UCSD-AML1 (cell line): ENCODE measurements at regions not wholly inside any gene's neighbourhood (a gene's known extent, or its start where the extent isn't known, plus 50 kb on each side); places are given as distances from the start of the nearest gene placed in this dataset.

Experiments
- DNase-seq: peaks from one replicate; lab custom pipeline; 2025; ENCODE audit not compliant: unreplicated experiment; lab: John Stamatoyannopoulos, UW

DNA sequence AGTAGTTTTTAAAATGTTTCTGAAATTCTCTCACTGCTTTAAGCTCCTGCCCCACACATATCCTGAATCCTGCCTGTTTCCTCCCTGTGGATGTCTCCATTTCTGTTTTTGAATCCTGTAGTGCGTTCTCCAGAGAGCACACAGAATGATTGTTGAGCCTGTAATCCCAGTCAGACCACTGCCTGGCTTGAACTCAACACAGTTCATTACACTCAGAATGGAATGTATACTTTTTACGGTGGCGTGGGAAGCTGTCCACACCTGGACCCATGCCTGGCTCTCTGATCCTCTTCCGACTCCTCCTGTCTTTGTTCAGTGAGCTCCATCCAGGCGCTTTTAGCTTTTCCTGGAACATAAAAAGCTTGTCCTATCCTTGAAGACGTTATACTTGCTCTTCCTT, 1217.0 kb upstream of the PRKX start:
- DNase-seq = no peak

GRCh38 chrX:4925911-4926310, 1212.5 kb upstream of the PRKX start:
- DNase-seq = no peak

DNA sequence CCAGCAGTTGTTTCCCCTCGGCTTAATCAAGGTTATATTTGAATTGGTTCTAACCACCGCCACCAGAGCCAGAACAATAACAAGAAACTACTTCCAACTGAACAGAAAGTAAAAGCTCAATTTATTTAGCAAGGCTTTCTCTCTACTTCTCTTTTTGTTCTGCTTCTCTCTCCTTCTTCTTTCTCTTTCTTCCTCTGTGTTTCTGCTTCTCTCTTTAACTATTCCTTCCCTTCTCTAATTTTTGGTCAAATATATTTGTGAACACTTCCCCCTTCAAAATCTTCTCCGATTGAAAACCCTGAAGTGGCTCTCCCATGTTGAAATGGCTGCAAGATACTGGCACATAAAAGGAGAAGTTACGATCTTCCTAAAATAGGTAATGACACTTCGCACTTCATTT, 1195.9 kb upstream of the PRKX start:
- DNase-seq = no peak

- no peak for DNase-seq
These were observed 1192.1 kb upstream of the PRKX start for GRCh38 chrX:4905576-4905975.

DNA sequence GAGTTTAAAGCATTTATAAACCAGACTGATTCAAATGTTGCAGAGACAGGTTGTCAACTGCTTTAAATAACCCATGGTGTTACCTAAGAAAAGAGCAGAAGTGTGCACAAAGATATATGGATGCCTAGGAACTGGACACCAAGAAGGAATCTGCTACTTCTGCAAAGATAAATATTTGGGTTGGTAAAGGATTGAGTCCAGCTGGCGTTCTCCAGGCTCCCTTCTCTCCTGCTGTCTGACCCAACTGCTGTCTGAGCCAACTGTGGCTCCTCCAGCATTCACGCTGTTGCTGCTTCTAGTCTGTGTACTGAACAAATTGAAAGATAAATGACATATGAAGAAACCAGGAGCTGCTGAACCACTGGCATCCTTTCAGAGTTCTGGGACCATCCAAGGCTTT, 1167.8 kb upstream of the PRKX start:
- DNase-seq = no peak

- DNase-seq = no peak
These were observed 1165.2 kb upstream of the PRKX start for GRCh38 chrX:4878640-4879039.

DNA sequence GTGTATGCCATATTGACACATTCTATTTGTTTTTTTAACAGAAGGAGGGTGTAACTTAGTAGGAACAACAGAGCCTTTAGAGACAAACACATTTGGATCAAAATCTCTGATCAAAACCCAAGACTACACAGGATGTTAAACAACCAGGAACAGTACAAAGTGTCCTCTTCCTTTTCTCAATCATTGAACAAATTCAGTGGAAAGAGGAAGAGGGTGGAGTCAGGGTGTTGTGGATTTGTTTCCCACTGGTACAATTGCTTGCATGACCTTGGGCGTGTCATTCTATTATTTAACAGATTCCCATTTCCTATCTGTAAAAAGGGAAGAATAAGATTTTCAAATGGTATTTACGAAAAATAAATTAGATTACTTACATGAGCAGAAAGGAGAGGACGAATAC, 1162.8 kb upstream of the PRKX start:
- no peak for DNase-seq

GRCh38 chrX:4851534-4851933, 1138.1 kb upstream of the PRKX start:
- DNase-seq = no peak

- no peak for DNase-seq
These were observed 1136.9 kb upstream of the PRKX start for GRCh38 chrX:4850312-4850711.

DNA sequence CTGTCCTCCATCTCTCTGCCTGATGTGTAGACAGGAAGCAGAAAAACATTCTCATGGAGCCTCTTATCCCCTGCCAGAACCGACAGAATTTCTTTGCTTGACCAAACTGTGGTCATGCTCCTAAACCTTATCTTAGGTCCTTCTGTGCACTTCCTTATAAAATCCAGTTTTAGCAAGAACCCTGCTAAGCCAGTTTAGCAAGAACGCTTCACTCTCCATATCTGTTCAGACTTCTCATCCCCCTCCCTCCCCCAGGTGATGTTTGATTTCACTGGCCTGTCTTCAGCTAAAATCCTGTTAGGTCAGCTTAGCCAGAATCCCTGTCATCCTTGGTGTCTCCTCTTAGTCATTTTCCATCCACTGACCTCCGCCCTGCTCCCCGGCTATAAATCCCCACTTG, 1130.9 kb upstream of the PRKX start:
- no peak for DNase-seq

DNA sequence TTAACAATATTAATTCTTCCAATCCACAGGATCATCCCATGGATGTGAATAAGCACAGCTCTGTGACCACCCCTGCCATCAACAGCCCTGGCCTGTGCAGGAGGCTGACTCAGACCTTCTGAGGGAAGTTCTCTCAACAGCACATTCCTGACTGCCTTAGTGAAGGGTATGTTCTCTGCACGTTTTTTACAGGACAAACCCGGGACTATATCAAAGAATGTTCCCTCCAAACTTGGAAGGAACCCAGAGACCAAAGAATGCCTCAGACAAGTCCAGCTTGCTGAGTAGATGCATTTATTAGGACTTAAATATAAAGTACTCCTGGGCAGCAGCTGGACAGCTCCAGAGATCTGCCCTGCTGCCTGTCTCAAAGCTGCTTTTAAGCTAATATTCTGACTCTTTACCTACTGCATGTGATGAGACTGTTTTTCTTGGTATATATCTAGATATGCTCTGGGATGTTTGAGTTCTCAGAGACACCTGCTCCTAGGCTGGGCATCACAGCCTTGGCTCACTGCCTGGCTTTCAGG, 1127.8 kb upstream of the PRKX start:
- DNase-seq = no peak

GRCh38 chrX:4831574-4831973, 1118.1 kb upstream of the PRKX start:
- DNase-seq = no peak

- DNase-seq = no peak
These were observed 1117.6 kb upstream of the PRKX start for GRCh38 chrX:4830880-4831557.

GRCh38 chrX:4825550-4825949, 1112.1 kb upstream of the PRKX start:
- DNase-seq = no peak

- no peak for DNase-seq
These were observed 1096.1 kb upstream of the PRKX start for GRCh38 chrX:4809571-4809970.

GRCh38 chrX:4805502-4805901, 1092.1 kb upstream of the PRKX start:
- no peak for DNase-seq

DNA sequence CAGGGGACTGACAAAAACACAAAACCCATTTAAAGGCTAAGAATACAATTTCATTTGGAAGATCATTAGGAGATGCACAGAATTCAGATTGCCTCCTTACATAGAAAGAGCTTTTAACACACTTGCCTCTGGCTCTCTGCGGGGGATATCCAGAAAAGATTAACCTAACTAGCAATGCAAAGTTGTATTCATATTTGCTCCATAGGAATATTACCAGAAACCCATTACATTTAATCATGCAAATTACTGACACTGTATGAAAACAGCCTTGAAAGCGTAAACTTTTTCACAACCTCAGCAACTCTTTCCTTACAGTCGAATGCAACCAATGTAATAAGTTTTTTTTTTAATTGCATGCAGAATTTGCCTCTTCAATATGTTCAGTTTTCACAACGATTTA, 1087.3 kb upstream of the PRKX start:
- DNase-seq = no peak

DNA sequence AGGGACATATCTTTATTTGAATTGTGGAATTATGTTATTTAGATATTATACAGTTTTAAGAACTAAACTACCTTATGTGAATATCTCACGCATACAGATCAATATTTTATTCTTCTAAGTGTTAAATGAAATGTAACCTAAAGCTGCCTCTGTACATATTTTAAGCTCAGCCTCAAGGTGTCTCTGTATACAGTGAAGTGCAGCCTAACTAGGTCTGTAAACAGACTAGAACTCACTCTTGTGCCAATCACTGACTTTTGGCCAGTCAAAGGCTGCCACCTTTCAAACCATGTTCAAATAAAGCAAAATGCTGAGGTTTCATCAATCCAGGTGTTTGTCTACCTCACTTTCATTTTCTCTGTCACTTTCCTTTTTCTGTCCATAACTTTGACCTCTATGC, 1074.5 kb upstream of the PRKX start:
- DNase-seq = no peak

GRCh38 chrX:4764888-4765287, 1051.4 kb upstream of the PRKX start:
- DNase-seq = no peak

DNA sequence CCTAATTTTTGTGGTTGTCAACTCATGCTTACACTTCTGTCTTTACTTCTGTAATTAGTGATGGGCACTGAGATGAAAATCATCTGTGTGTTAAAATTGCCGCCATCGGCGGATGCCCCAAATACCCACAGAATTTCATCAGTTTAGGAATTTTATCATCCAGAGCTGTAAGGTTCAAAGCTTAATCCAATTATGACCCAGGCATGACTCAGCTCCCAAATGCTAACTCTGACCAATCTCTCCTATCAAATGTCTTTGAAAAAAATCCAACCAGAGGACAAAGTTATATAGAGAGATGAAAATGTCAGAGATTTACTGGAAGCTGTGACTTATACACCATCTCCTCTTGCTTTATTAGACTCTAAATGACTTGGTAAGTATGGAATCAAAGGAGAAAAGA, 1048.7 kb upstream of the PRKX start:
- no peak for DNase-seq

DNA sequence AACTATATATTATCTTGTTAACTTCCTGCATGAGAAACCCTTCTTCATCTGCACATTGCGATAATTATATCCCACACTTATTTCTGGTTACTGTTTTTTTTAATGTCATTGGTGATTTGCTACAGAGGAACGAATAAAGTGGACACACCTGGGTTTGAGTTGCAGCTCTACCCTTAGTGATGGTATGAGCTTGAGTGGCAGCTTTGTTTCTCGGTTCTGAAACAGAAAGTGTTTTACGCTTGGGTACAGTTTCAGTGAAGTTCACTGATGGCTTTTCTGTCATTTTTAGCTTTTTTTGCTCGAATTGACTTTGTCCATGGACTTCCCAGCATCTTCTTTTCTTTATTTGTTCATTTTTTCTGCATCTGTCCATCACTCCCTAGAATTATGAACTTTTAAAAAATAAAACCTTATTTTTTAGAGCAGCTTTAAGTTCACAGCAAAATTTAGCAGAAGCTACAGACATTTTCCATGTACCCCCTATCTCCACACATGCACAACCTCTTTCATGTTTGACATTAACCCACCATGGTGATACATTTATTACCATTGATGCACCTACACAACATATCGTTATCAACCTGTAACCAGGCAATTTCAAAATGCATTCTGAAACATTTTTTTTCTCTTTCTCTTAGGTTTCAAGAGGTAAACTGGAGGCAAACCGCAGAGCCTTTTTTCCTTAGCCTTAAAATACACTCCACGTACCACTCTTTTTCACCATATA, 1041.6 kb upstream of the PRKX start:
- DNase-seq = no peak

- no peak for DNase-seq
These were observed 1027.6 kb upstream of the PRKX start for GRCh38 chrX:4741024-4741423.

- DNase-seq = no peak
These were observed 1021.9 kb upstream of the PRKX start for GRCh38 chrX:4735299-4735698.
